CD14-positive monocyte (primary cell): ENCODE measurements at regions not wholly inside any gene's neighbourhood (a gene's known extent, or its start where the extent isn't known, plus 50 kb on each side); places are given as distances from the start of the nearest gene placed in this dataset.

ENCODE experiments used
- DNase-seq, 3 donors: peaks; one replicate each; pipeline ENCODE4 v3.0.0-alpha.2; 2011 to 2022
- H2AFZ ChIP-seq: 2 replicates; pipeline ENCODE4 v1.6.0; 2012; ENCODE audit warnings: mild to moderate bottlenecking, low read depth, low read length, inconsistent platforms; ENCODE audit not compliant: insufficient read depth, poor library complexity, severe bottlenecking
- H3K27ac ChIP-seq, 2 donors: 1 replicate in 1 of 2; 2 replicates in 1 of 2; pipeline ENCODE4 v1.5.1; 2012 to 2013; ENCODE audit warnings: low read length in 2 of 2, control low read depth in 1 of 2, inconsistent platforms in 1 of 2, low read depth in 1 of 2, mild to moderate bottlenecking in 1 of 2
- H3K27me3 ChIP-seq, 2 donors: one replicate each; pipeline versions ENCODE4 v1.6.0 to v1.6.1; 2011 to 2013; ENCODE audit warnings: low read length in 2 of 2; ENCODE audit not compliant: control insufficient read depth in 2 of 2, insufficient read depth in 2 of 2
- H3K36me3 ChIP-seq, 2 donors: replicated peaks in 1 of 2; 1 replicate in 1 of 2; 2 replicates in 1 of 2; pipeline versions ENCODE4 v1.5.1 to v1.6.1; 2012 to 2013; ENCODE audit warnings: low read length in 2 of 2, control low read depth in 1 of 2, inconsistent platforms in 1 of 2, mild to moderate bottlenecking in 1 of 2; ENCODE audit not compliant: insufficient read depth in 2 of 2, control insufficient read depth in 1 of 2
- H3K4me1 ChIP-seq, 2 donors: 1 replicate in 1 of 2; 2 replicates in 1 of 2; pipeline versions ENCODE4 v1.5.1 to v1.6.1; 2012 to 2013; ENCODE audit warnings: low read length in 2 of 2, control low read depth in 1 of 2, inconsistent platforms in 1 of 2, mild to moderate bottlenecking in 1 of 2, moderate library complexity in 1 of 2; ENCODE audit not compliant: insufficient read depth in 2 of 2, control insufficient read depth in 1 of 2
- H3K4me2 ChIP-seq: replicated peaks from 2 replicates; pipeline ENCODE3; 2012; ENCODE audit warnings: low read length, moderate library complexity, mild to moderate bottlenecking; ENCODE audit not compliant: poor library complexity, severe bottlenecking; ENCODE audit errors: extremely low read depth
- H3K4me3 ChIP-seq, 3 experiments: fragments of 200-600 bp in 1 of 3; sonication (generic) in 1 of 3; replicated peaks in 1 of 3; 1 replicate in 2 of 3; 2 replicates in 1 of 3; pipeline ENCODE4 v1.5.1; 2011 to 2013; ENCODE audit warnings: low read length in 3 of 3, mild to moderate bottlenecking in 3 of 3, control low read depth in 2 of 3, low read depth in 2 of 3, inconsistent platforms in 1 of 3, moderate library complexity in 1 of 3
- H3K79me2 ChIP-seq: 2 replicates; pipeline ENCODE4 v1.6.0; 2012; ENCODE audit warnings: mild to moderate bottlenecking, control low read depth, inconsistent platforms, low read length, moderate library complexity; ENCODE audit not compliant: insufficient read depth
- H3K9ac ChIP-seq: 2 replicates; pipeline ENCODE4 v1.6.0; 2017; ENCODE audit warnings: low read length, mild to moderate bottlenecking; ENCODE audit not compliant: insufficient read depth, poor library complexity, severe bottlenecking
- H3K9me3 ChIP-seq, 2 donors: replicated peaks in 1 of 2; 1 replicate in 1 of 2; 2 replicates in 1 of 2; pipeline versions ENCODE4 v1.5.1 to v1.6.1; 2012 to 2013; ENCODE audit warnings: low read length in 2 of 2, control low read depth in 1 of 2; ENCODE audit not compliant: control insufficient read depth in 1 of 2, insufficient read depth in 1 of 2
- H4K20me1 ChIP-seq: 2 replicates; pipeline ENCODE4 v1.6.0; 2012; ENCODE audit warnings: mild to moderate bottlenecking, low read length, control low read depth, moderate library complexity; ENCODE audit not compliant: insufficient read depth
- H3K27ac Mint-ChIP-seq, 7 donors: one replicate each; pipeline ENCODE4 v1.8.0; 2020; ENCODE audit warnings: mild to moderate bottlenecking in 7 of 7, mixed read lengths in 7 of 7, moderate library complexity in 6 of 7, inconsistent platforms in 2 of 7
- H3K27me3 Mint-ChIP-seq, 3 donors: one replicate each; pipeline ENCODE4 v1.8.0; 2021 to 2022; ENCODE audit warnings: low read depth in 3 of 3, mild to moderate bottlenecking in 3 of 3, mixed read lengths in 3 of 3, moderate library complexity in 3 of 3, inconsistent platforms in 1 of 3
- H3K36me3 Mint-ChIP-seq, 2 donors: one replicate each; pipeline ENCODE4 v1.8.0; 2020; ENCODE audit warnings: mixed read lengths in 2 of 2, inconsistent platforms in 1 of 2, mild to moderate bottlenecking in 1 of 2
- H3K4me1 Mint-ChIP-seq: one replicate; pipeline ENCODE4 v1.8.0; 2020; ENCODE audit warnings: mild to moderate bottlenecking, mixed read lengths
- H3K4me3 Mint-ChIP-seq, 2 donors: one replicate each; pipeline ENCODE4 v1.8.0; 2020; ENCODE audit warnings: mild to moderate bottlenecking in 2 of 2, mixed read lengths in 2 of 2, moderate library complexity in 1 of 2
- H3K9me3 Mint-ChIP-seq, 7 donors: one replicate each; pipeline ENCODE4 v1.8.0; 2020 to 2022; ENCODE audit warnings: mixed read lengths in 7 of 7, mild to moderate bottlenecking in 6 of 7, moderate library complexity in 6 of 7, inconsistent platforms in 2 of 7
- WGBS: methylation state at CpG from one replicate; pipeline ENCODE4 v1.1.5; 2013; ENCODE audit warnings: missing lambda C conversion rate; ENCODE audit not compliant: insufficient coverage; 5-methylcytosine and 5-hydroxymethylcytosine counted together
- intact Hi-C, 2 donors: fragments of 100-400 bp; cut with micrococcal nuclease; formaldehyde crosslinking; loops; one replicate each; pipeline versions ENCODE4 v1.15.0 to v1.15.1; 2023
- TF ChIP-seq, protein P1 (sequence below): fragments of 200-600 bp; IDR thresholded peaks from one replicate; pipeline ENCODE4 v1.8.0; 2022; ENCODE audit warnings: antibody characterized with exemption, mild to moderate bottlenecking

DNA sequence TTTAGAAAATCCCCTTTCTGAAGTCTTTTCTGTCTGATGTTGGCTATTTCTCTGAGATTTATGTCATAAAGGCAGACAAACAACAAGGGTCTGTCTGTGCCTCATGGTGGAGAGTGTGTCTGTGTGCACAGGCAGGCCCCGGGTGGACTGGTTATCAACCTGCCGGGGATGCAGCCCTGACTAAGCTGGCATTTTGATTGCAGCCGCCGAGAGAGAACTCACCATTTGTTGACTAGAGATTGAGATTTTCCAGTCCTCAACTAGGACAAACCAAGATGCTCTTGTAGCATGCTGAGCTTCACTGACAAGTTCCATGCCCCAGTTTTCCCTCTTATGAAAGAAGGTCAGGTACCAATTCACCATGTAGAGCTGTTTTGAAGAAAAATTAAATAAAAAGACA, 363.6 kb upstream of the CNR1 start:
- Histone ChIP-seq H3K4me1 (no peaks in the 10 kb centered on the region), H3K4me3 (no peak overlapping the region), H3K9me3 (peaks cover 4 to 8% of the 10 kb centered on the region in 2 donors), H2AFZ (no peak overlapping the region), H4K20me1 (no peaks in the 10 kb centered on the region), H3K36me3 (no peaks in the 10 kb centered on the region), H3K9ac (no peak overlapping the region), H3K27me3 (no peaks in the 10 kb centered on the region), H3K79me2 (no peaks in the 10 kb centered on the region), H3K27ac (no peak overlapping the region), H3K4me2 (no peak overlapping the region)
- Mint-ChIP-seq H3K27ac (no peak overlapping the region), H3K4me1 (no peaks in the 10 kb centered on the region), H3K27me3 (peaks cover 0 to 4% (median 2%) of the 10 kb centered on the region in 3 donors), H3K9me3 (peaks cover 12 to 25% (median 20%) of the 10 kb centered on the region in 7 donors), H3K4me3 (no peak overlapping the region), H3K36me3 (no peaks in the 10 kb centered on the region)
- DNase-seq: no peak
- TF ChIP-seq, protein P1, sequence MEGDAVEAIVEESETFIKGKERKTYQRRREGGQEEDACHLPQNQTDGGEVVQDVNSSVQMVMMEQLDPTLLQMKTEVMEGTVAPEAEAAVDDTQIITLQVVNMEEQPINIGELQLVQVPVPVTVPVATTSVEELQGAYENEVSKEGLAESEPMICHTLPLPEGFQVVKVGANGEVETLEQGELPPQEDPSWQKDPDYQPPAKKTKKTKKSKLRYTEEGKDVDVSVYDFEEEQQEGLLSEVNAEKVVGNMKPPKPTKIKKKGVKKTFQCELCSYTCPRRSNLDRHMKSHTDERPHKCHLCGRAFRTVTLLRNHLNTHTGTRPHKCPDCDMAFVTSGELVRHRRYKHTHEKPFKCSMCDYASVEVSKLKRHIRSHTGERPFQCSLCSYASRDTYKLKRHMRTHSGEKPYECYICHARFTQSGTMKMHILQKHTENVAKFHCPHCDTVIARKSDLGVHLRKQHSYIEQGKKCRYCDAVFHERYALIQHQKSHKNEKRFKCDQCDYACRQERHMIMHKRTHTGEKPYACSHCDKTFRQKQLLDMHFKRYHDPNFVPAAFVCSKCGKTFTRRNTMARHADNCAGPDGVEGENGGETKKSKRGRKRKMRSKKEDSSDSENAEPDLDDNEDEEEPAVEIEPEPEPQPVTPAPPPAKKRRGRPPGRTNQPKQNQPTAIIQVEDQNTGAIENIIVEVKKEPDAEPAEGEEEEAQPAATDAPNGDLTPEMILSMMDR: no peak
- intact Hi-C loops: no loop called here
- 93% methylated on average over 2 of the region's 4 CpGs for WGBS

DNA sequence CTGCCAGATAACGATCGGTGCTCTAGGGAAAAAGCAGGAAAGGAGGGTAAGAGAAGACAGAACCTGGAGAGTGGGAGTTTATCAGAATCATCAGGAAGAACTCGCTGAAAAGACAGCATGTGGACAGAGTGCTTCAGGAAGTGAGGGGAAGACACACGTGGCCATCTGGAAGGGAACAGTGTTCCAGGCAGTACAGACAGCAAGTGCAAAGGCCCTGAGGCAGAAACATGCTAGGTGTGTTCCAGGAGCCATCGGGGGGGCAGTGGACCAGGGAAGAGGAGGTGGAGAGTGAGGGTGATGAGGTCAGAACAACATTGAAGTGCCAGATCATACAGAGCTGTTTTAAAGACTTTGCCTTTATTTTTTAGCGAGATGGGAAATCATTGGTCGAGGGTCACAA, 354.3 kb upstream of the CNR1 start:
- Histone ChIP-seq H4K20me1 (no peaks in the 10 kb centered on the region), H3K27me3 (no peaks in the 10 kb centered on the region), H3K27ac (no peak overlapping the region), H3K79me2 (no peaks in the 10 kb centered on the region), H3K9ac (no peak overlapping the region), H2AFZ (no peak overlapping the region), H3K9me3 (no peaks in the 10 kb centered on the region), H3K4me3 (no peak overlapping the region), H3K4me1 (no peaks in the 10 kb centered on the region), H3K36me3 (no peaks in the 10 kb centered on the region), H3K4me2 (no peak overlapping the region)
- no peaks in the 10 kb centered on the region for H3K36me3 Mint-ChIP-seq
- intact Hi-C loops: no loop called here
- no peak overlapping the region for H3K4me3 Mint-ChIP-seq
- peaks cover 2 to 10% (median 7%) of the 10 kb centered on the region in 7 donors for H3K9me3 Mint-ChIP-seq
- H3K4me1 Mint-ChIP-seq: no peaks in the 10 kb centered on the region
- no peak overlapping the region for H3K27ac Mint-ChIP-seq
- WGBS: 78% methylated on average over 4 of the region's 7 CpGs
- H3K27me3 Mint-ChIP-seq: no peaks in the 10 kb centered on the region
- no peak for DNase-seq
- TF ChIP-seq, protein P1: no peak
